GM18870 (cell line): ENCODE measurements at regions not wholly inside any gene's neighbourhood (a gene's known extent, or its start where the extent isn't known, plus 50 kb on each side); places are given as distances from the start of the nearest gene placed in this dataset.

Experiments used
- ATAC-seq: cut with Tn5 transposase; IDR thresholded peaks from one replicate; pipeline ENCODE4 v1.9.1; 2021; ENCODE audit warnings: moderate library complexity; ENCODE audit not compliant: unreplicated experiment

DNA sequence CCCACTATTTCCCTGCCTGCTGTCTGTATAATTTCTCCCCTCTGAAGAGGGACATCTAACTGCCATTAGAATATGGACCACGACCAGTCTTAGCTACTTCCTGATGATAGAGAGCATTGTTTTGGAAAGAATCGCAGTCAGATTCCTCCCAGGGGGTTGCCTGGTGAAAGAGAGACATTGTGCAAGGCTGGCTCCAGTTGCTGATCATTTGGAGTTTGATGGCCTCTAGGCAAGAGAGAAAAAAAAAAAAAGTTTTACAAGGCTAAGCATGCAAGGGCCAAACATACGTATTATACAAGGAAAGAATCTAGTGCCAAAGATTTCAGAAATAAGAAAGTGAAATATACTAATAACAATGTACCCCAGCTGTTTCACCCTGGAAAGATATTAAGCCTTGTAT lies 182.2 kb downstream of the CMPK2 start:
- no peak for ATAC-seq

DNA sequence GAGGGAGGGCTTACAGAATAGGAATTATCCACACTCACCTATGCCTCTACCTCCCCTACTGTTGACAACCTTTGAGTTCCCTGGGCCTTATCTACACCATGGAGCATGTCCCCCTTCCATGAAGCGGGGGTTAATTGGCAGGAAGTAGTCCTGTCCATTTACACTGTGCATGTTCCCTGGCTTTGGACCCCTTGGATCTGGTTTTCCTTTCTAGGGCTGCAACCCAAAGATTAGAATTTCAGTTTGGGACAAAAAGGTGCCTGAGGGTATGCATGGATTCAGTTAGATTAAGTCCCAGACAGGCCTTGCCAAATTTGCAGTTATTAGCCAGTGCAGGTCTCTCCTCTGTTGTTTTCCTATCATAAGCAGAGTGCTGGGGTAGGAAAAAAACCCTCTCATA lies 180.3 kb downstream of the CMPK2 start:
- no peak for ATAC-seq

DNA sequence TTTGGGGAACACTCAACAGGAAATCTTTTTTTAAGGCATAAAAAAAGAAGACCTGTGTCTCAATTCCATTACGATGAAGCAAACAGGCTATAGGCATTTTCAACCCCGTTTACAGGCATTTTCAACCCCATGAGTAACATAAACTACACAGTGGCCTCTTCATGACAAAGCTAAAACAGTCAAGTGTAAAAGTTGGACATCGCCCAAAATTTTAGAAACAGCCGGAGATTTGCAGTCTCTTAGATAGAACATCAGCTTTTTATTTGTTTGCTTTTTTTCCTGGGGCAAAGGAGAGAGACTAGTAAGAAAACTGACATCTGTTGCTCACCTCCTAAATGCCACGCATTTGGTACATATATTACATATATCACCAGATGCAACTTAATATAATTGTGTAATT lies 173.7 kb downstream of the CMPK2 start:
- ATAC-seq, result no peak

DNA sequence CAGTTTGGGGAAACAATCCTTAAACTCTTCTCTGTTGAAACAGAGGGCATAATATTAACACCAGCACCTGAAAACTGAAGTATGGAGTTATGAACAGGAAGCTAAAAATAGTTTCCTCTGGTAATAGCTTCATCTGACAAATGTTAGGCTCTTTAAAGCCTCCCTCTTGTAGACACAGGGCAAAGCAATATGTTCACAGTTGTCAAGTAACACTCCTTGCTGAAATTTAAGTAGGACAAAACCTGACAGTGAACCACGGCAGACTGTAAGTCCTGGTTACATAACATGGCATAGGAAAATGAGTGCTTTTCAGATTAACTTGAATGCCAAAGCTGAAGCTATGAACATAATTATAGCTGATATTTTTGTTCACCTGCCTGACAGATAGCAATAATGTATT lies 172.9 kb downstream of the CMPK2 start:
- ATAC-seq, result no peak

DNA sequence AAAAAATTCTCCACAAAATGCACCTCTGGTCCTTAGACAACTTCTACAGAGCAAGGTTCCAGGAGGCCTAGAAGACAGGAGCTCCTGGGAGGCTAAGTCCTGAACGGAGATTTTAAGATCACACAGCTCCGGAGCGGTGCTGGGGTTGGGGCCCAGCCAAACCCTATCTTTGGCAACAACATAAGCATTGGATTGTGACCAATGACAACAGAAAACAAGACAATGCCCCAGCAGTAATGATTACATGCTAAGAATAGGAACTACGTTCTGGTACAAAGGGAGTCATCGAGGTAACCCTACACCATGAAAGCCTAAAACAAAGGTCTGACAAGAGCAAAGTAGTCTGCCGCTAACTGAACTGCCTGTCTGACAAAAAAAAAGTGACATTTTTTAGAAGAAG lies 171.2 kb downstream of the CMPK2 start:
- no peak for ATAC-seq

DNA sequence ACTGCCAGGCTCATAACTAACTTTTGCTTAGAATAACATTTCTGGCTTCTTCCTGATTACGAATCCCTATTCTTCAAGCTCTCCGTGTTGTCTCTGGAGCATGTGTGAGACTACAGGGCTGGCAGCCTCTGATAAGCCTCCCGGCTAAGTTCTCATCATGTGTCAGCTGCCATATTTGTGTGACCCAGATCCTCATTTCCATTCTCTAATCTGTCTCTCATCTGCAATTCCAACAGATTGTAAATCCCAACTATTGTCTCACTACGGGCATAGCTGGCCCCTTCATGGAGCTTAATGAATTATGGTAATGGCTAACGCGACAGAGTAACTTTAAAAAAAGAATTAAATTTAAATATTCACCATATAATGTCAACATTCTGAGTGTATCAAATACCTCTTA lies 165.4 kb downstream of the CMPK2 start:
- no peak for ATAC-seq

DNA sequence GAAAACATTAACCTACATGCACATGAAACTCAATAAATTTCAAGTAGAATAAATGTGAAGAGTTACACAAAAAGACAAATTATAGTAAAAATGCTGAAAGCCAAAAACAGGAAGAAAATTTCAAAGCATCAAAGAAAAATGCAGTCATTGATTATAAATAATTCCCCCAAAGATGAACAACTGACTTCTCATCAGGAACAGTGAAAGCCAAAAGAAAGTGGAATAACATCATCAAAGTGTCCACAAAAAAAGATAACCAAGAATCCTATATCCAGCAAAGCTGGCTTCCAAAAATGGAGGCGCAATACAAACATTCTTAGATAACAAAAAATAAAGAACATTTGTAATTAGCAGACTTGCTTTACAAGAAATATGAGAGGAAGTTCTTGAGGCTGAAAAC lies 161.6 kb downstream of the CMPK2 start:
- ATAC-seq, result no peak

DNA sequence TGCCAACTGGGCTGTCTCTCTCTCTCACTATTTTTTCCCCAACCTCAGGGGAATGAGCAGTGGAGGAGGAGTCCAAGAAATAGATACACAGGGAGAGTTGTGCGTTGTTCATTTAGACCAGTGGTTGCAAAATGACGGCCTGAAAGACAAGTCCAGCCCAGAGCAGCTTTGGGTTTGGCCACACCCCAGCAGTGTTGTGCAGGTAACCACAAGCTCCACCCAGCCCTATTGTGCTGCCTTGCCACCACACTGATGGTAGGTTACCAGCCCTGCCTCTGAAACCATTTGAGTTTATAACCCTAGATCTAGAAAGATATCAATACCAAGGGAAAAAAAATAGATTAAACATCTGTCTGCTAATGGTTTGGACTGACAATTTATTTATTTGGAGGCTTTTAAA lies 144.3 kb downstream of the CMPK2 start:
- no peak for ATAC-seq

DNA sequence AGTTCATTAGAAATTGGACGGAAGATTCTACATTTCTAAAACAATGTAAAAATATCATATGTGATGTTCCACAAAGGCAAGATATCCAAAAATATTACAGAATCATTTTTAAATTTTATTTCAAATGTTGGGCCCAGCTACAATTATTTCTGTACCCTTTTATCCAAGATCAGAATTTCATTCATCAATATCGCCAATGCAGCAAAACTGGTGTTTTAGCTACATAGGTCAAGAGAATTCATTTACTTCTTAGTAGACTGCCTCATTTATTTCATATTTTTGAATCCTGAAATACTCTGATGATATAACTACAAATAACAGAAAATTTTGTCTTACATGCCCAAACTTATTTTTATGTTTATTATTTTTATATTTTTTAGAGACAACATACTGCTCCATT lies 143.1 kb downstream of the CMPK2 start:
- no peak for ATAC-seq

DNA sequence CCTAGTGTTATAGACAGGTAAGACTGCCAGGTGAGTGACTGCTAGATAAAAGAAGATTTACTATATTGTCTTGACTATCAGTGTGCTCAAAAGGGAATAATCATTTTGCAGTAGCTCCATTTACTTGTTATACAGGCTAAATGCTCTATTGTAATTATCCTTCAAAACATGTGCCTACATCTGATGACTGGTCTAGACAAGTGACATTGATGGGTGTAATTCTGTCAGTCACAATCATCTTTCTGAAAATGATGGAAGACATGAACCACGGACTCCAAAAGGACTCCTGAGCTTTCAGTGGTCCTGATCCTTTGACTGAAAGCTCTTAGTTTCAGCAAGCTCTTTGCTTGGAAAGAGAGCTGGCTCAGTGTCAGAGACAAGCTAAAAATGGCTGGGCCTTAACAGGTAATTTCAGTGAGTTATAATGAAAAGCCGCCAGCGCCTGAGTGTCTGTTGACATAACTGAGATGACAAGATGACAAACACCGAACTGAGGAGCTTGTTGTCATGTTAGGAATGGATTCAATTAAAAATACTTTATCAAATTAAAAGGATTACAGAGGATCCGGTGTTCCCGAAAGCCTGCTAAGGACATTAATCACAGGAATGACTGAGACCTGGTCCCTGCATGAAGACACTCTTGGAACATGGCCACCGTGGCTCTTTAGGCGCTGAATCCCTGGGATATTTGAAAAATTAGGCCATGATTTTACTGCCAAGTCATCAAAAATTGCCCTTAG lies 141.7 kb downstream of the CMPK2 start:
- ATAC-seq, result no peak

DNA sequence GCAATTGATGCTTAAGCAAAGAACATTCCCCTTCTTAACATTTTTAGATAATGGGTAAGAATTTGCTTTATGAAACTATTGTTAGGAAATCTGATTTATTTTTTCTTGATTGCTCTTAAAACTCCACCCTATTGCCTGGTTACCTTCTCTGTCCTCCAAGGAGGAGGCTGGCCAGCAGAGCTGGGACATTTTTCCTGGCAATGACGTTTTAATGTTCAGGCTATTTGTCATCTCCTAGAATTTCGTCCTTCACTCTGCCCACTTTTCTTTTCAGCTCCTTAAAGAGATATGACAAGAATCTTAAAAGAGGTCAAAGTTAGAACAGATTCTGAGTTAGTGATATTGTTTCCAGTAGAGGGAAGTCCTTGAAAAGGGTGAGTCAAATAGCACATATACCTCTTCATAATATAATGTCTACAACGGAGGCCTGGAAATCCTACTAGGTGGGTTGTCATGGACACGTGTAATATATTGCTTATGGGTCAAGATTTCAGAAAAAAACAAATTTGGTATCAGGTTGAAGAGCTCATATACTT lies 141.0 kb downstream of the CMPK2 start:
- ATAC-seq, result no peak

DNA sequence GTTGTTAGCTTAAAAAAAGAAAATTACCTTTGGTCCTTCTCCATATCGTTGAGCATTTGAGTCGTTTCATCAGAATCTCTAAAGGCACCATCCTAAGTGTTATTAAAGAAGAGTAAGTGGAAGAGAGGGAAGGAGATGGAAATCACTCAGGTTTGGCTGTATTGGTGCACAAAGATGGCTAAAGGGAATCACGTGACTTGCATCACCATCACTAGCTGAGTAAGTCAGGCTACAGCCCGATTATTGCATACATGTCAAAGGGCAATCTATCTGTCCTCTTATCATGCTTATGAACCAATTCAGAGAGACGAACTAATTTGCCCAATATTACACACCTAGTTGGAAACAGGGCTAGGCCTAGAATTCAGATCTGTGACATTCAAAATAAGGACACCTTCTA lies 137.6 kb downstream of the CMPK2 start:
- ATAC-seq, result no peak

DNA sequence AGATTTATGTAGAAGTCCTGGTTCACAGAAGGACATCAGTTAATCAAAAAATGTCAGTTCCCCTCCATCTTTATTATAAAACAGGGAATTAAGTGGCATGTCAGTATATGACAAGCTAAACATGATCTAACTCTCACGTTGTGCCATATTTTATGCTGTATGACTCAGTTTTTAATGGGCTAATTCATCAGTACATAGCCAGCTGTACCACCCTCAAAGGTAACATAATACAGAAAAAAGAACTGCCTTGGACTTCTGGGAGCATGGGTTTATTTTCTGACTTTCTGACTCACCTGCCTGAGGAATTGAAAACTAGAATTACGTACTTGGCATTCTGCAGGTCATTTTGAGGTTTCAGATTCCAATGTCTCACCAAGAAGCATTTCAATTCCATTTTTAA lies 135.7 kb downstream of the CMPK2 start:
- no peak for ATAC-seq

DNA sequence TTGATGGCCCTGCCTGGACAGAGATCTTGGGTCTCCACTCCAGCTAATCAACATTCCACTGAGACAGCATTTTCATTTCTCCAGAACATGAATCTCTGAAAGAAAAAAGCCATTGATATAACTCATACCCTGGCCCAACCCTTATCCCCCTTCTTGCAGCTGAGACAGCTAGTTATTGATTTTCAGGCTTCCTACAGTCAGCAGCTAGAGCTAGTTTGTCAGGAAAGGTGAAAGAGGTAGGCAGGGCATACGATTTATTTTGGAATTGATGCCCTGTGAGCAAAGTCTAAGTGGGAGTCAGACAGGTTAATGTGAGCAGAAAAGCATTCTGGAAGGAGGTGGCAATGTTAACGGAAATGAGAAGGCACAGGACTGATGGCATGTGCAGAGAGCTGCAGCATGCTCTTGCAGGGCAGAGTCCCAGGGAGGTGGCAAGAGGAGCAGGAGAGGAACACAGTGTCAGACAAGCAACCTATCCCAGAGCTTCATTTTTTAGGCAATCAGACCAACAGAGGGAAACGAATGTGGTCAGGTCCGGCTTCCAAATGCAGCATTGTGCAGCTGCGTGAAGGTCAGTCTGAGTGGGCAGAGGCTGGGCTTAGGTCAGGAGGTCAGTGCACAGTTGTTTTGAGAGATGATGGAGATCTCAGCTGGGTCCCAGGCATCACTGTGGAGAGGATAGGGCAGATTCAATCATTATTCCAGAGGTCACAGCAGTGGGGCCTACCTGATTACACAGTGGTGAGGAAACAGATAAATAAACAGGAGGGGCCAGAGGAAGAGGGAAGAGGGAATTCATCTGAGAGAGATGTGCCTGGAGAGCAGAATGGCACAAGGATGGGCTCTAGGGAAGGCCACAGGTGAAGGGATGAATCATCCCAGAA lies 134.8 kb downstream of the CMPK2 start:
- ATAC-seq, result no peak

DNA sequence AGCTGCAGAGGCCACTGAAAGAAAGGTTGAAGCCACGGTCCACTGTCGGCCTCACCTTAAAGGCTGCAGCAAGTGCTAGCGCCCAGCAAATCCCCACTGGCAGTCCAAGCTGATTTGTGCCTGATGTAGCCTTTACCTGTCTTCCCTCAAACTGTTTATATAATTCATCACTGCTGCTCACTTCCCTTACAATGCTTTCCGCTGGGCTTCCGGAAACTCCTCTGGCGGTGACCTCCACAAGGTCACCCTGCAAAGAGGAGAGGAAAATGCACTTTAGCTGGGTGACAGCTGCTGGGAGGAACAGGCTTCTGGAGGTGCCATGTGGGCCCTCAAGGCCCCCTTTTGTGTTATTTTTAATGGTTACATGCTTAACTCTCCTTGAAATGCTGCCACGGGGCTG lies 126.2 kb downstream of the CMPK2 start:
- no peak for ATAC-seq

DNA sequence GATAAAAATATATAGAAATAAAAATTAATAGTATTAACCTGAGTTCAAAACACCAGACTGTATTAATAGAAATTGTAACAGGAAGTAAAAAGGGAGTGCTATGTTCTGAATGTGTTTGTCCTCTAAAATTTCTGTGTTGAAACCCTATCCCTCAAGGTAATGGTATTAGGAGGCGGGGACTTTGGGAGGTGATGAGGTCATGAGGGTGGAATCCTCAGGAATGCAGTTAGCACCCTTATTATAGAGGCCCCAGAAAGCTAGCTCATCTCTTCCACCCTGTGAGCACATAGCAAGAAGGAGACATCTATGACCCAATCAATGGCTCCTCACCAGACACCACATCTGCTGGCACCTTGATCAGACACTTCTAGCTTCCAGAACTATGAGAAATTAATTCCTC lies 124.5 kb downstream of the CMPK2 start:
- ATAC-seq, result no peak

DNA sequence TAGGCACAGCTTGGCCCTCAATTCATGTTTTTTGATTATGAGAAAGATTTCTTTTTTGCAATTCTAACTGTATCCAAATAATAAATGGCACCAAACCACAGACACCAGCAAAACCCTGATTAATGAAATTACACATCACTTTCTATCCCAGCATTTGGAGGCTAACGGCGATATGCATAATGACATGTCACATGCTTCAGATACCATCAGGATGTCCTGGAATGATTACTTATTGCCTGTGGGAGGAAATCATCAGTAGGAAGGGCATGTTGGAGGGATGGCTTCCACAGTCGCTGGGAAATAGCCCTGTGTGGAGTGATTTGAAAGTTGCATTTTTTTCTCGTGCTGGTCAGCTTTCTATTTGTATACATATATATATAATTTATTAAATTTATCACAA lies 121.7 kb downstream of the CMPK2 start:
- ATAC-seq, result no peak

DNA sequence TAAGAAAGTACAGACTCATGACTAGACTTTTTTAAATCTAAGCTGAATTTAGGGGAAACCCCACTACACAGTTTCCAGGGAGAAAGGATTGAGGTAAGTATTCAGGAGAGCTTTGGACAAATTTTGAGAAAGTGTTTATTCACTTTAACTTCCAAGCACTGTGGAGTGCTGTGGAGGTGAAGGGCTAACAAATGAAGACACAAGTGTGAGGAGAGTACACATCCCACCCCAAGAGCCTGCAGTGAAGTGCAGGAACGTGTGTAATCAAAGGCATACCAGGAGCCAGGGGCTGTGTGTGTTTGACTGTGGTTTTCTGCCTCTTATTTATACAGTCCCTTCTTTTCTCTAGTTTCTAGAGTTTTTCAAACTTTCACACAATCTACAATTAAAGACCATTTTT lies 118.3 kb downstream of the CMPK2 start:
- no peak for ATAC-seq

DNA sequence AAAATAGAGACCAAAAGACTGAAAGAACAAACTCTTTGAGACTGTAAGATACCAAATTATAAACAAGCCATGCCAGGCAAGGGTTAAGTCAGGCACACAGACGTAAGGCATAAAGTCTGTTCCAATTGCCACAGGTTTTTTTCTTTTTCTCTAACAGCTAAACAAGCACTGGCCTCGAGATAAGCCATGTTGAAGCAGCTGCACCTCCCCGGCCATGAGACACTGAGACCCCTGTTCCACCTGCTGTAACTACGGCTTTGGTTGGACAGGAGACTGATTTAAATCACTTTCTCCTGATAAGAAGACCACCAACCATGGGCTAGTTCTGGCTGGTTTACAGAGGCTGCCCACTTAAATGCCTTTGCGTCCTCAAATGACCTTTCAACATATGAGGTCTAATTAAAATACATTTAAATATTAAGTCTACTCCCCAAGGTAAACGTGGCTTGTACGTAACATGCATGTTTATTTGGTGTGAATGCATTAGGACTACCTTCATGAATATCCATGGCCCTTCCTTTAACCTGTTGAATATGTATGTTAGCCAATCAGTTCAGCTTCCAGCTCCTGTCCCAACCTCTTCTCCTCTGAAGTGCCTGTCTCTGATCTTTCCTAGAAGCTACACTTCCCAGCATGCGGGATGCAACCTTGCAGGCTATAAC lies 117.2 kb downstream of the CMPK2 start:
- ATAC-seq, result no peak

DNA sequence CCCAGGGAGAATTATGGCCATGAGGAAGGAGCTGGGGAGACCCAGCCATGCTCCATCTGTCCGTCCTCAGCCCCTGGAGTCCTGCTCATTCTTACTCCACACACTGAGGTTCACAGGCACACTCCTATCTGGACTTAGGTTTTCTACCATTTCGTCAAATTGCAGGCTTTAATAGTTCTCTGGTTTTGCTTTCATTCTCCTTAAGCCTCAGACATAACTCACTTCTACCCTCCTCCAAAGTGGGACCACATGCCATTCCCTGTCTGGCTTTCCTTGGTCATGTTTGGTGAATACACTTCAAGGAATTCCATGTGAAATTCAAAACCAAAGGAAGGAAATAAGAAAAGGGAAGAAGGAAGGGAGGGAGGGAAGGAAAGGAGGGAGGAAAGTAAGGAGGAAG lies 115.7 kb downstream of the CMPK2 start:
- ATAC-seq, result no peak

DNA sequence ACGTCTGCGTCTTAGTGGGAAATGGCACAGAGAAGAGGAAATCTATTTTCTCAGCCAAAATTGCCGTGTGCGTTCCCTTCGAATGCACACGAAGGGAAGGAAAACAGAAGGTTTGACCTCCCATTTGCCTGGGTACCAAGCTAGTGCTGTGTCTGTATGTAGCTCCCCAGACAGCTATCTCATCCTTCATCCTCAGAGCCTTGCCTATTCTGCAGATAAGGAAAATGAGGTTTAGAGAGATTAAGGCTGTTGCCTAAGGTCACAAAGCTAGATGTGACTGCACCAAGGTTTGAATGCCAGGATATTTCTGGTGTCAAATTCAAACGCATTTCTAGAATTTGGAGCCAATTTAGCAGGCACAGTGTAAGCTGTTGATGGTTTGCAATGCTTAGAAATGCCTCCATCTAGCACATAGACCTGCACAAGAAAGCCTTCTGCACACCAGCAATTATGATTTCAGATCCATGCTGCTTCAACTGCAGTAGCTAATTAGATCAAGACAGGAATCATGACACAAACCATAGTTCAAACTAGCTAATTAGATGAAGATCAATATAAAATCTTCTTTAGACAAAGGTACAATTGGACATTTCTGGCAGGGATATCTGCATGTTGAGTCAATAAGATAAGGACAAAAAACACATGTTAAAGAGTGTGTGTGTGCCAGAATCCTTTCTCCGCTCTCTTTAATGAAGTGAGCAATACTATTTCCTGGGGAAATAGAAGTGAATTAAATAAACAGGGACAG lies 115.1 kb downstream of the CMPK2 start:
- ATAC-seq, result no peak
